GM19463 (cell line): ENCODE measurements at regions not wholly inside any gene's neighbourhood (a gene's known extent, or its start where the extent isn't known, plus 50 kb on each side); places are given as distances from the start of the nearest gene placed in this dataset.
A peak's percentile ranks its signal among the peaks of the same experiment; 100 is the strongest.

Experiments
- ATAC-seq: cut with Tn5 transposase; IDR thresholded peaks from one replicate; pipeline ENCODE4 v1.9.1; 2021; ENCODE audit warnings: mild to moderate bottlenecking, moderate library complexity; ENCODE audit not compliant: unreplicated experiment

DNA sequence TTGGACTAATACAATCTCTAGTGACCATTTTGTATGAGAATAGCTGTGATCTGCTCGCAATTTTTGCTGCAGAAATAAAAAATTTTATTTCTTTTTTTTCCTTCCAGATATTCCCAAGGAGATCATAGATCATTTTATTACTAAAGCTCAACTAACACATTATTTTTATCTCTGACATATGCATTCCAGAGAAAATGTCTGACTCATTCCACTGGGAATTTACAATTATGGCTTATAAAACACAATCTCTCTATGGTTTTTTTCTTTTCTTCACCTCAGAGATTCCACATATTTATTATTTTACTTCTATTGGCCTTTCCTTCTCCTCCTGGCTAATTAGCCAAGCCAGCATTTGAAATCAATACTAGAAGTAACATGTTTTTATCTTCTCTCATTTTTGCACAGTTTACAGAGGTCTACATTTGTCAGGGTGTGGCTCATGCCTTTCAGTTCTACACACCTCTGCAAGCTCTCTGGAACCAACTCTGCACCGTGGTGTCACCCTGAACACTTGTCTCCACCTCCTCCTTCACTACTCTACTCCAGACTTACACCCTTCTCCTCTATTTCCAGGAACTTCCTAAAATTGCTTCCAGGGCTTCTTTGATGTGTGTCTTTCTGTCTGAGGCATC, 59.8 kb upstream of the GPM6A start:
- no peak for ATAC-seq

DNA sequence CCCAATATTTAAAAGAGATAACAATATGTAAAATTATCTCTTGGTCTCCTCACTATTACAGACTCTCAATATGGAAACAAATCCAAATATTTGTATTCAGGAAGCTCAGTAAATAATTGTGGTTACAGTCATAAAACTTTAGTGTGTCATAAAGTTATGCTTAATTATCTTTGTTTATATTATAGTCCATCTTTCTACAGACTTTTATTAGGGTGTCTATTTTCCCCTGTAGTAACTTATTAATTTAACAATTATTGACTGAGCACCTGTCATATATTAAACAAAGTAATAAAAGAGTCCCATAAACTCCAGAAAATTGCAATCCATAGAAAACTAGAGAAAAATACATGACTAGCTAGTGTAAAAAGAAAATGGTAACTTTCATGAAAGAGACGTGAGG, 61.6 kb upstream of the GPM6A start:
- ATAC-seq, result no peak

DNA sequence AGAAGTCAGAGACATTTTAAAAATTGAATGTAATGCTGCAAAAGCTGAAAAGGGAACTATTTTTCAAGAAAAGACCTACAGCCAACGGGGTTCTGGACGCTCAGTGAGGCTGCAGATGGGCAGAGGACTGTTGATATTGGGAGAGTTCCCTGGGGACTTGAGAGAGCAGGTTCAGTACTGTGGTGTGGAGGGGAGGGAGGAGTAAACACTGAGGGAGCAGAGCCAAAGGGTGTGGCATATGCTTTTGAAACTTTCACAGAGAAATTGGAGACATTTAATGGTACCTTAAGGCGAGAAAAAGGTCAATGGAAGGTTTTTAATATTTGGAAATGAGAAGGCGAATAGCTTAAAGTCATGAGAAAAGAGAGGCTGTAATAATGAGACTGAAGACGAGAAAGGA, 62.2 kb upstream of the GPM6A start:
- no peak for ATAC-seq

DNA sequence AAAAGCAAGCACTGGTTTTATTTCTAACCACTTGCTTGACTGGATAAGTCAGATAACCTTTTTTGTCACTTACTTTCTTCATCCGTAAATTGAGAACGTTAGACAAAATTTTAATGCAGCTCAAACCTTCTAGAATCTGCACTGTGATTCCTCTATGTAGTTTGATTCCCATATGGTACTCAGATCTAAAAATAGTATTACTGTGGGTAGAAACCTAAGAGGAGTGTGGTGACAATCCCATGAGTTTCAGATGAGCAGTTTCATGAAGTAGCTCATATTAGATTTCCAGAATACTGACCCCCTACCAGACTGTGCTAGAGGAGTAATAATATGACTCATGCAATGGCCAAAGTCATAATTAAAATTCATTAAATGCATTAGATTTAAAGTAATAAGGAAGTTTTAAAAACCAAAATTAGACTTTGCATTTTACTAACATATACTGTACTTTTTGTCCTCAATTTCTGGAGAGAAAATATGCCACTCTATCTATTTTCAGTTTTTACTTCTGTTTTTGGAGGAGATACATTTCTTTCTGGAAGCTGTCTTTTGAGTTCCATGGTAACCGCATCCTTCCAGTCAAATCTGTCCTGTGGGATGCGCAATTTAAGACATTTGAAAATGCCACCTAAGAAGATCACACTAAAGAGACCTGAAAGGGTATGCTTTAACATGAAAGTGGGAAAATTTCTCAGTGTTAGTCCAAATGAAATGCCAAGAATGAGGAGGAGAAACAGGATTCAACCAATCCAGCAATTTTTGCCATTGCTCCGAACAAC, 64.1 kb upstream of the GPM6A start:
- no peak for ATAC-seq

DNA sequence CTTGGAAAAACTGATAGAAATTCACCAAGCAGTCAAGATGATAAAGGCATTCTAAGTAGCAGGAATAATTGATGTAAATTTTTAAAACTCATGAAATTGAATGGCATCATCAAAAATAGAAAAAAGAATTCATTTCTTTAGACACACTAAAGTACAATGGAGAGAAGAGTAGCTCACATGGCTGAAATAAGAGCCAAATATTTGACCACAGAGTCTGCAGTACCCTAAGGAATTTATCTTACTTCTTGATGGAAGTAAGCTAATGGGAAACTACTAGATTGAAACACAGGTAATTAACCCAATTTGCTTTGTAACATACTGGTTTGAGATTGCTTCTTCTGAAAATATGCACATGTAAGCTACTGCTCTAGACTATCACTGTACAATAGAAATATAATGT, 70.8 kb upstream of the GPM6A start:
- no peak for ATAC-seq

DNA sequence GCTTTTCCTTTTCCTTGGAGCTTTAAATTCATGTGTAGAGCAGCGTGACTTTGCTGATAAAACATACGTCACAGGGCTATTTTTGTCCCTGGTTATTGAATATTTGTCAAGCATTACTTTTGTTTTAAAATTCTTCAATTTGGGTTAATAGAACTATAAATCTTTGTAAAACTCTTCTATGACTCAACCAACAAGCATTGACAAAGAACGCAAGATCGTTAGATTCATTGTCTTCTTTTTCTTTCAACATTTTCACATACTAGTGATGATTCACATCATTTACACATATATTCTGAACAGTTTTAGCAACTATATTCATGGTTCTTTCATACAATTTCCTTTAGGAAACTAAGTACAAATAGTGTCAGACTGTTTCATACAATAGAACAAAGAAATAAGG, 72.0 kb upstream of the GPM6A start:
- ATAC-seq, result no peak

DNA sequence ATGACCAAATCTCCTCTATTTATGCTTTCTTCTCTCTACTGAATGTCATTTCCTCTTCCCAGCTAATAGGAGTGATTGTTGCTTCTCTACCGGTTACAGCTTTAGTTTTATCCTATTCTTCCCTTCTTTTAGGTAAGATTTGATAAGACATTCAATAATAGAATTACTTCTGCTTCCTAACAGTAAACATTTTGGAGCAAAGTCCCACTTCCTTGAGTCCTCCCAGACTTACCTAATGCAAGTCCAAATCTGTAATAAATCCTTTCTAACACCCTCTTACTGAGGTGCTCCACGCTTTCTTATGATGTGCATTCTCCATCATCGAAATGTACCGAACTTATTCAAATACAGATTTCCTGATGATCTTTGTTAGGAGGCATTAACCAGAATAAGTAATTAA, 79.2 kb upstream of the GPM6A start:
- no peak for ATAC-seq

DNA sequence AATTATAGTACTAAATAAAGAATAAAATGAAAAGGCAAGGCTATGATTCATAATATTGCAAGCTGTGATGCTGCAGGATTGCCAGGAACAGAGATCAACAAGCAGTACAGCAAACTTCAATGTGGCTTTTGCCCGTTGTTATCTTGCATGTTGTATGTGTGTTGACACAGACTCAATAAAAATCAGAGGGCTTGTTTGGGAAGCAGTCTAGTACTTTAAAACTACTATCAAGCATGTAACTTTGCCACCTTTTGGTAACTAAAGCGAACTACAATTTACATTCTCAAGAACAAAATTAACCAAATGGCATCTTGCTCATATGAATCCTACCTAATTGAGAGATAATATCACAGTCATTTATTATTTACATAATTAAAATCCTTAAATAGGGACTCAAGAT, 79.8 kb upstream of the GPM6A start:
- no peak for ATAC-seq

DNA sequence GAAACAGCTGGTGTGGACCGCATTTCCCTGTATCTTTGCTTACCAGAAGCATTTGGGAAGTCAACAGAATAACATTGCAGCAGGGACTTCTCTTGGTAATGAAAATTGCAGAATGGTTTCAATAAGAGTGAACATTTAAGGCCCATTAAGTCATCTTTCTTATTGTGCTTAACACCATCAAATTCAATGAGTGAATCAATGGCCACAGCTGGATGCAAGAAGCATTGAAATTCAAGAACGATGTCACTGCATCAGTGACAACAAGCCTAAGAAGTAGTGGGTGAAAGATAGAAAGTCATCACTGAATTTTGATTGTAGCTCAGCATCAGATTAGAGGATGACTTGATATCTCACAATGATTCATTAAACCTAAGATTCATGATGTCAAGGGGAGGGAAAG, 93.9 kb upstream of the GPM6A start:
- no peak for ATAC-seq

DNA sequence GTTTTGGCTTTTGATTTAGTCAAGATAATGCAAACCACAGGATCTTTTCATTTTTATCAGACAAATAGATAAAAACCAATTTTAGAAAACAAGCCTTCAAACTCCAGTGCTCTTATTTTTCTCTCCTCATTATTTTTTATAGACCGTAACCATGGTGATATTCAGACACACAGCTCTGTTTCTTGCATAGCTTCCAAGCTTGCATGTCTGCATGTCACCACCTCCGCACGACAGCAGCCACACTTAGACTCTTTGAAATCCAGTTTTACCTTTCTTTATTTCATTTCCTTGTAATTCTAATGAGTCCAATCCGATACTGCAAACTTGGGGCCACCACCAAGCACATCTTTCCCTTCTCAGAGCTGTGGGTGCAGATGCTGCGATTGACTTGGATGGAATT, 94.3 kb upstream of the GPM6A start:
- ATAC-seq, result no peak

DNA sequence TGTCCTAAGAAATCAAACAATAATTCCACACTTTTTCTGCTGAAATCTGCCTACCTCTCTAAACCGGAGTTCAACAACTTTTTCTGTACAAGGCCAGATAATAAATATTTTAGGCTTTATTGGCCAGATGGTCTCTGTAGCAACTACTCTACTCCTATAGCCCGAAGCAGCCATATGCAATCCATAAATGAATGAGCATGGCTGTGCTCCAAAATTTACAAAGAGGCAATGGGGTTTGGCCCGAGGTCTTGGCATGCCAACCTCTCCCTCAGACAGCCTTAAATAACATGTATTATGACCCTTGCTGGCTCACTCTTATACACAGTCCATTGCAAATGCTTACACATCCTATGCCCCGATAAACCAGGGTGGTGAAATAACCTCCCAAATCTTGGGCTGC, 98.6 kb upstream of the GPM6A start:
- ATAC-seq, result no peak

DNA sequence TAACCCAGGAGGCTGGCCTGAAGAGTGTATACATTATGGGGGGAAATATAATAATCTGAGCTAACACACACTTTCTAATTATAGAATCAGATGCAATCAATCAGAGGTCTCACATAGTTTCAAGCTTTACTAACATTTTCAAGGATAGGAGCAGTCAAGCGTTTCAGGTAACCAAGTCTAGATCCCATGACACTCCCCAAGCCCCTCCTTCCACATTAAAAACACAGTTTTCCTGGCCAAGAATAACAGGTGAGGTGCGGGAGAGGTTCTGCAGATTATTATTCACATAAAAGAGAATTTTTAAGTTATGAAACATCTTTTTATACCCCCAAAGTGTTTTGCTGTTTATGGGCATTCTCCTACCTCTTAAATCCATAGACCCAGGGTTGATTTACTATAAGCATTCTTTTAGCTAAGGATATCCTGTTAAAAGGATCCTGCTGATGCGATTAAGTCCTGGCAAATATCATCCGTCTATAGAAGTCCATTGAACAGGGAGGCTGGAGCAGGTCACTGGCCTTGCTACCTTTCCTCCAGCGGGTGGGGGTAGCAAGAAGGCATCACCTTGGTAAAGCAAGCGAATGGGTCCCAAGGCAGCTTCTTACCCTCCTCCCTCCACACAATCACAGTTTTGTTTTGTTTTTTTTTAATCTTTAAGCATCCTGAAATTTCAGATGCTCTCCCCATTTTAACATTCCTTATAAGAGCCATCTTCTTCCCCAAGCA, 104.7 kb upstream of the GPM6A start:
- no peak for ATAC-seq

DNA sequence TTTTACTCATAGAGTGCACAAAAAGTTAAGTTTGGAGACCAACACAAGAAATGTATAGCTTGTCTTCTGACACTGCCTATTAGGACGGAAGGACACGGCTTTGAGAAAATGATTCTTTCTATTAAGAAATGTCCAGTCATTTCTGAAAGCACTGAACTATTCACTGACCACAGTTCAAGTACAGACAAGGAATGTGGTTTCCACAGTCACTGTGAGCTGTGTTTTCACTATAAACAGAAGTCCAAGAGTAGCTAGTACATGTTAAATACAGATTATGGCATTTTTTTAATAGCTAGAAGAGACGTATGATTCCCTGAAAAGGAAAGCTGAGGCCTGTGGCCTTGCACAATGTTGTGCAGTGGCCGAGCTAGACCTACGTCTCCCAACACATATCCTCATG, 115.1 kb upstream of the GPM6A start:
- ATAC-seq, result peak; percentile 66

DNA sequence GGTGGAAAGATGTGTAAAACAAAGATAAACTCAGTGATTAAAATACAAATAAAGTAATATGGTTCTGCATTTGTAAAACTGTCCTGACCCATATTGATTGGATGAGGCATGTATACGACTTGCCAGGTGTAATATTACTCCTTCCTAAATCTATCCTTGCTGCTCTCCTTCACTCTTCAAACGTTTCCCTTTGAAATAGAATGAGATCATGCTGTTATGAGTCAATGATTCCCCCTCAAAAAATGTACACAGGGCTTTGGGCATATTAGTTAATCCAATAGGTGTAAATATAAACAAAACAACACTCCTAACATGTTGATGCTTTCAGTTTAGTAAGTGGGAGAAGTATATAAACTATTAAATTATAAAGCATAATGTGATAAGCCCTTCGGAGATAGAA, 117.4 kb upstream of the GPM6A start:
- no peak for ATAC-seq

DNA sequence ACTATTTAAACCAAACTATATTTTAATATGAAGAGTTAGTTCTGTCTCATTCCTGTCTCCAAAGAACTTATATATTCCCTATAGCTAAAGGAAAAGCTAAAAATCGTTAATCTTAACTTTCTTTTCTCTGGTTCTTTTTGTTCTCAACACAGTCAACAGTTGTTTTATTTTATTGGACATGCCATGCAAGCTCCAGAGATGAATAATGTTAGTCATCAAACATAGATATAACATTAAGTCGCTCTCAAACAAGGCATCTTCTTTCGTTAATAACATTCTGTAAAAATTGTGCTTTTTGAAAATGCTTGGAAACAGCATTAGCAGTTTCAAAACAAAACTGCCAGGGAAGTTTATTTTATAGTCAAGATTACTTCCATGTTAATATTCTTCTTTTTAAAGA, 117.9 kb upstream of the GPM6A start:
- no peak for ATAC-seq

DNA sequence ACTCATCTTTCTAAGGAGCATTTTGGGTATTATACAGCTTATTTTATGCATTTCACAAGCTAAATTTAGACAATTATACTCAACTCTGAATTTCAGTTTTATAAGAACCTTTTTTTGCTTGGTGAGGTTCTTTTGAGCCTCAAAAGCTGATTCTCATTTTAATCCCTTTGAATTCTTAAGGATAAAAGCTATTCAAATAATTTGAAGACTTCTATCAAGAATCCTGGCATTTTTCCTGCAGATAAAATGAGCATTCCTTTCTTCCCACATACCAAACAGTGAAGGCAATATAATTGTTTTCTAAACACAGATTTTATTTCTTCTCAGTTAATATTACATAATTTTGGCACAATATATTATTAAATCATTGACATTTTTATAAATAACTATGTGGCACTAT, 118.4 kb upstream of the GPM6A start:
- no peak for ATAC-seq

DNA sequence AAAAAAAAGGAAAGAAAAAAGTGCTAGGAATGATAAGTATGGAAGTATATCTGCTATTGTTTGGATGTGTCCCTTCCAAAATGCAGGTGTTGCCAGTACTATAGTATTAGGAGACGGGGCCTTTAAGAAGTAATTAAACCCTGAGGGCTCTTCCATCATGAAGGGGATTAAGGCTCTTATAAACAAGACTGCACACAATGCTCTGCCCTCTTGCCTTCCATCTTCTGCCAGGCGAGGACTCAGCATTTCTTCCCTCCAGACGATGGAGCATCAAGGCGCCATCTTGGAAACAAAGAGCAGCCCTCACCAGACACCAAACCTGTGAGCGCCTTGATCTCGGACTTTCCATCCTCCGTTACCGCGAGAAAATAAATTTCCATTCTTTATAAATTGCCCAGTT, 120.1 kb upstream of the GPM6A start:
- no peak for ATAC-seq

DNA sequence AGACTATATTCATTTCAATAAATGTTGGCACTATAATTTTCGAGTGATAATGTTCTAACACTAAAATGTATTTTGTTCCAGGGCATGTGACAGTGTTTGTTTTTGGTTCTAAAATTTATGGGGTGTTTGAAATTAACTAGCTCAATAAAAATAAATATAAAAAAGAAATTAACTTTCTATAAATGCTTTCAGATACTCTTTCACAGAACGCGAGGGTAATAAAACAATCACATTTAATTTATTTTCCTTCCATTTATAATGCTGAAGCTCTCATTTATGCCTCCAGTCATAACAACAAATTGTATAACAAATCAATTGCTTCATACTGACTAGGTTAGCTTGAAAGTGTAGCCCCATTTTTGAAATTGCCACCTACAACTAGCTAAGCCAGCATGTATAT, 122.4 kb upstream of the GPM6A start:
- no peak for ATAC-seq

DNA sequence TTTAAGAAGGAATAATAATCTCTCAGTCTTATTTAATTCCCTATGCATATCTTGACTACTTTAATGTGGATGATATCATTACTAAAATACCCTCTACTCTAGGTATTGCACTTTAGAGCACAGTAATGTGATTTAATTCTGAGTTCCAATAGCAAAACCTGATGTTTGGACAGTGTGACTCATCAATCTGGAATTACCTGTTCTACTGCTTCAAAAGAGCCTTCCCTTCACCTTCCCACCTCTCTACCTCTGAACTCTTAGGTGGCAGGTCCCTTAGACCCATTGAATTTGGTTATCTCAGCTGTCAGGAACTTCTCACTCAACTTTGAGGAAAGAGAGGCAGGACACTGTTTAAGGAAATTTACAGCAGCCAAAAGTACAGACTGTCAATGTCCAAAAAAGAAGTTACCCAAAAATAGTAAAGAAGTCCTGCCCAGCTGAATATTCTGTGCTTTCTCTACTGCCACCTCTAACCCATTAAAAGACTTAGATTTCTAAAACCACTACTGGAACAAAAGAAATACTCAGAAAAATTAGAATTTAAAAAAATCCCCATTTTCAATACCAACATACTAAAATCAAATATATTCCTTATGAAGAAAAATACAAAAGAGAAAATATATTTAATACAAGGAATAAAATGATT, 123.1 kb upstream of the GPM6A start:
- ATAC-seq, result no peak

DNA sequence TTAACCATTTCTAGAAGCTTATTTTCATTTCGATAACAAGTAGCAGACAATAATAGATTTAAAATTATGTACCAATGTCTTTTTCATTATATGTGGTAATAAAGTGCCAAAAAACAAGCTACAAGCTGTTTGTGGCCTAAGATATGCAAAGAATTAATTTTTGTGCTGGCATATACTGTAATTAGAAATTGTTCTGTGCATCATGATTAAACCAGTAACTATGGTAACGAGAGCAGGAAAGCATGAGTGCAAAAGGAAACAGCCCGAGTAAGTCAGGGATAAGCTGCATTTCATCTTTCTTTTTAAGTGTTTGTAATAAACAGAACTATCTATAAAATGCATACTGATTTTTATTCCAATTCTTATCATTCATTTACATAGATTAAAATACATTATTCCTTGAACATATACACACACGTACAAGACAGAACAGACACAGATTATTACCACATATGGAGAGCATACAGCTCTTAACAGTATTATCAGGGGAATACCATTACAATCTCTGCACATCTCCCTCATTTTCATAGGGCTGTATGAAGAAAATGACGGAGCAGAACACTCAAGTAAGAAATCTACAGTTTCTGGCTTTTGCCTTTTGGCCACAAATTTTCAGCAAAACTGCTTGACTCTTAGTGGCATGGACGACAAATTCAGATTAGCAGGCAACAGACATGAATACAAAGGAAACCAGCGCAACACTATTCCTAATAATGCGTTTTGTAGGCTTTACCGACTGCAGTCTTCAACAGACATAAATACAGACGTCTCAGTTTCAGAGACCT, 121.3 kb upstream of the WDR17 start:
- no peak for ATAC-seq
